Activated T-cell treated with anti-CD3 and anti-CD28 coated beads for 4 hours (primary cell): ENCODE measurements at regions not wholly inside any gene's neighbourhood (a gene's known extent, or its start where the extent isn't known, plus 50 kb on each side); places are given as distances from the start of the nearest gene placed in this dataset.
"Not testable (repeated sequence)": the region's sequence is repeated elsewhere in the genome, so short reads cannot be mapped to it uniquely, and the experiment has no call there.

Source experiments
- DNase-seq: peaks from one replicate; pipeline ENCODE4 v3.0.0-alpha.2; 2020

DNA sequence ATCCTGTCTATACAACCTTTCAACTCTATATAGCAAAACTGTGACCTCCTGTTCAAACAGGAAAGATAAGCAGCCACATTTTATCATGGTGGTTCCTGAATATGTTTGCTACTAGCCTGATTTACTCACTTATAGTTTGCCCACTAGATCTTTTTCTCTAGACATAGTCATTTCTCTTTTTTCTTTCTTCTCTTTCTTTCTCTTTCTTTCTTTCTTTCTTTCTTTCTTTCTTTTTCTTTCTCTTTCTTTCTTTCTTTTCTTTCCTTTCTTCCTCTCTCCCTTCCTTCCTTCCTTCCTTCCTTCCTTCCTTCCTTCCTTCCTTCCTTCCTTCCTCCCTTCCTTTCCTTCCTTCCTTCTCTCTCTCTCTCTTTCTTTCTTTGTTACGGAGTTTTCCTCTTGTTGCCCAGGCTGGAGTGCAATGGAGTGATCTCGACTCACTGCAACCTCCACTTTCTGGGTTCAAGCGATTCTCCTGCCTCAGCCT, 142.0 kb upstream of the TBL1XR1 start:
- not testable (repeated sequence) for DNase-seq

DNA sequence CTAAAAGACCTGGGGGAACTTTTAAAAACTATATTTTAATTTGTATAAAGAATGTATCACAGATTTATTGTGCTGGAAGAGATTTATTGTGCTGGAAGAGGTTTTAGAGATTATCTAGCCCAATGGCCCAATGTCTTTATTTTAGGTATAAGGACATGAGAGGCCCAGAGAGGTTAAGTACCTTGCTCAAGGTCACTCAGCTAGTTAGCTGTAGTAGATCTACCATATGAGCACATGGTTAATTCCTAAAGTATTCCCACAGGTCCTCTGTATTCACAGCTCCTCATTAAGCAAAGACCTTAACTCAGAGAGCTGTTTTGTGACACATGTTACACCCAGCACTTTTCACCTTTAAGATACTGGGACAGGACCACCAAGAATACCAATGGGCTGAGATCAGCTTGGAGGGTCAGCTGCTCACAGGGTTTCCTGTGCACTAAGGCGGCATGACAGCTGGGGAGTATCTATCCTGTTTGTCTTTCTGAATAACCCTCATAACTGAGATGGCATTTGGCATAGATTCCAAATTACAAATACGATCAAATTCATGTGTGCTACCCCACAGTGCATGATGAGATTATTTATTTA, 143.1 kb upstream of the TBL1XR1 start:
- no peak for DNase-seq

DNA sequence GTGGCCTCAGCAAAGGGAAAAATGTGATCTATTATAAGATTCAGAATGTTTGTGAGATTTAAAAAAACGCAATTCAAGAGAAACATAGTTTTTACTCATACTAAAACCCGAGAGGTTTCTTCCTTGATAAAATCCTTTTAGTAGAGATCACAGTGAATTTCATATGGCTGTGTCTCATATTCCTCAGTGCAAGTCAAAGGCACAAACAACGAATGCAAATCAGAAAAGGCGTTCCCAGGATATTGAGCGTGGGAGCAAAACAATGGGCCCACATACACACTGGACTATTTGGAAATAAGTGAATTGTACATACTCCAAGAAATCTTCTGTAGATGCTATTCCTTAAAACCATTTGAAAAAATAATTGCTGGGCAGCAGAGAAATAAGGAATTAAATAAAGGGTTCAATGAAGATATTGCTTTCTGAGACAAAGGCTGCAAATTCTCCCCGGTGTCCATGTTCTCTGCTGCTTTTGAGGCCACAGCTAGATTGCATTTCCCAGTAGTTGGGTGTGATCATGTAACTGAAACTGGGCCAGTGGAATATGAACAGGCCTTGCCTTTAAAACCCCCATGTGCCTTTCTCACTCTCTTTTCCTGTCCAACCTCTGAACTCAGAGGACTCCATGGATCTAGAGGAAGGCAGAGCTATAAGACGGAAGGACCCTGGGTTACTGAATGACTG, 144.6 kb upstream of the TBL1XR1 start:
- no peak for DNase-seq

DNA sequence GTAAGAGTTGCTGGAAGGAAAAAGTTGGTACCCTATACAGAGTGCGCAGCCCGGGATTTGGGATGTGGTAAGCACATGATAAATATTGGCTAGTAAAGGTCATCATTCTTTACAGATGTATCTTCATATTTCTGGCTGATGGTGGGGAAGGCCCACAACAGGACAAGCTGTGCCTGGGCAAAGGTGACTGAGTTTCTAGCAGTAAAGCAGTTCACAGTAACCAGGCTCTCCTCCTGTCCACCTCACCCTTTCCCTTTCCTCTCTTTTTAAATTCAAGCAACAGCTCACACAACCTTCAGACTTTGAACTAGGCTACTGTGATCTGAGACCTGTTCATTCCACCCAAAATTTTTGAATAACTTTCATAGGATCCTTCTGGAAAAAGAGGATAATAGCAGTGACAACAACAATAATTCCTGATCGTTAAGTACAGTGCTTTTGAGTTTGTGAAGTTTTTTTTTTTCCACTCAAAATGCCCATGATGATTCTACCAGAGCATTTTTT, 145.9 kb upstream of the TBL1XR1 start:
- no peak for DNase-seq

DNA sequence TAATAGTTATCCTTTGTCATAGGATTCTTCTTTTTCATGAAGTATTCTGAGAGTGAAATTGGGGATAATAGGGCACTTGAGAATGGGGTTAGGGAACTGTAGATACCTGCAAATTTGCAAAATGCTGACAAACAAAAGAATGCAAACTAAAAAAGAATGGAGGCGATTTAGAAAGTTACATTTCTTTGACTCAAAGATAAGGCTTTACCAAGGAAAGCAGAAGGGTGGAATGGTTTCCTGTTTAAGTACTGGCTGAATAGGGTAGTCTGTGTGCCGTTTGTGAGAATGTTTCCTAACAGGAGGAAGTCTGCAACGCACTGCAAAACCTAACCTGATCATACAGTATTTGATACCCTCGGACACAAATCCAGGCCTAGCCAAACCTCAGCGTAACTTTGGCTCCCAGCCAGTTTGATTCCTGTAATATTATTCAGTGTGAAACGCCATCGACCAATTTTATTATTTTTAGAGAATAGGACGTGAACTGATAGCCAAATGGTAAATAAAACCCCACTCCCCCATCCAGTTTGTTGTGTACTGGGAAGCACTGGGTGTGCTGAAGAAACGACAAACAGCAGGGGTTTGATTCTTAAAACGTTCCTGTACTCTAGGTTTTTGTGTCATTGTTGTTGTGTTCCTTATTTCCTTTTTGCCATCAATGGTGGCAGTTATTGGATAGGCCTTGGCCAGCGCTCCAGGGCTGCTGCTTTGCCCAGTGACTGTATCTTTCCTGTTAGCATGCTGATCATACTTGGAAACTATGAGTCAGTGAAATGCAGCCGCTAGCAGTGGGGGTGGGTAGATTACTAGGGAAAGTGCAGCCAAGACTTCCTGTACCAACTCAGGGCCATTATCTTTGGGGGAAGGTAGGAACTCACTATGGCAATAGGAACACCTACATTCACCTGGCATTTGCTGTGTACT, 148.0 kb upstream of the TBL1XR1 start:
- peak; percentile 57 for DNase-seq

DNA sequence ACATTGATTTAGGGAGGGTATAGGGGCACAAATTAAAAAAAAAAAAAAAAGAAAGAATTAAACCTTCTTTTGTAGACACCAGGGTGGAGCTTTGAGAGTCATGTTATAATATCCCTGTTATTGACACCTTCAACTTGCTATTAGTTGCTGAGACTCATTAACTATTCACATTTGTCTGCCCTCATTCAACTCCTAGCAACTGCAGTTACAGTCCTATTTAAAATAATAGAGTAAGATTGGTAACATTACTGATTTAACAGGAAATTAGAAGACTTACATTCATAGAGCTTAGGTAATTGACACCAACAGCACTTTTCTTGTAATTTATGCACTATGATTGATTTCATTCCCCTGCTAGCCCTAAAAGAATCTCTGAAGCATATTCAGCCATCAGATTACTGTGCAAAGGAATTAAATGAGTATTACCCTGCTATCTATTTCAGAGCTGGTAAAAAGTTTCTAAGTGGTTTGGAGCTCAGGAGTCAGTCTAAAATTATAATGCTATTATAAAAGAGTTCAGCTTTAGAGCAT, 148.8 kb upstream of the TBL1XR1 start:
- no peak for DNase-seq

DNA sequence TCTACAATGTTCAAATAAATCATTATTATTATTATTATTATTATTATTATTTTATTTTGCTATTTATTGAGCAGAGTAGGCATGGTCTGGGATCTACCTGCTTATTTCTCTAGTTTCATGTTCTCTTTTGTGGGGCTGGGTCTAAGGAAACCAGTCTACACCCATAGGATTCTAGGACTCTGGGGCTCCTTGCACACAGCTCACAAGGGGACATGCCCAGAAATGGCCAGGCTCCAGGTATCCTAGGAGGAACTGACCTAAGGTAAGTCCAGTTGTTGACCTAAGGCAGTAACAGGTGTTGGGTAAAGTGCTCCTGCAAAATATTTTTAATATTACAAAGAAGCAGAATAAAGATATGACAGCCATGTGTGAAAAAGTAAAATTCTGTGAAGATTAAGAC, 149.6 kb upstream of the TBL1XR1 start:
- no peak for DNase-seq

DNA sequence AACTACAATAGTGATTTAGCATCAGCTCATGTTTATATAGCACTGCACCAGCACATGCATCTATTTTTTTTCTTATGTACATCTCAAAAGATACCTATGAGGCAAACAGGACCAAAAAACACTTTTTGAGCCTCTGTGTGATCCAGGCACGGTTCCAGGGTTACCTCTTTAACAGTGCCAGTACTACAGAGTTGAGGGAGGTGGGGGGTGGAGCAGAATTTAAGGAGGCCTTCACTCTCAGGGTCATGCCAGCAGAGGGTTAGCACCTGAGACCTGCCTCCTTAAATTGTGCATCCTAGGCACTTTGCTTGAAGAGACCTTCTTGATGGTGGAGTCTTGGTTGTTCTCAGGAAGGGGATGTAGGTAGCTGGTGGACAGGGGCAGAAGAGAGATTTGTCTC, 150.3 kb upstream of the TBL1XR1 start:
- DNase-seq: no peak

DNA sequence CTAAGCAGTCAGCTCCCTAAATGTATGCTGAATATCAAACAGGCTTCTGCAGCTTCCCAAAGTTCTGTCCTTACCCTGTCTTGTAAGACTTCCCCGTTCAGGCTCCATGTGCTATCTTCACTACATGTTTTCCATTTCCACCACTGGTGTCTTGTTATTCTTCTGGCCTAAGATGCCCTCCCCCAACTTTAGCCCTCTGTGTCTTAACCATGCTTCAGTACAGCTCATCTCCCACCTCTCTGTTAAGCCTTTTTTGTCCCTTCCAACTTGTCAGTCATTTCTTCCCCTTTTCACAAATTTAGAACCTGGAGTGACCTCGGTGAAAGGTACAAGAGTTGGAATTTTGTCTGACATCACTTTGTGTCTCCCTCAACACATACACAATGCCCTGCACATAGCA, 151.7 kb upstream of the TBL1XR1 start:
- no peak for DNase-seq

DNA sequence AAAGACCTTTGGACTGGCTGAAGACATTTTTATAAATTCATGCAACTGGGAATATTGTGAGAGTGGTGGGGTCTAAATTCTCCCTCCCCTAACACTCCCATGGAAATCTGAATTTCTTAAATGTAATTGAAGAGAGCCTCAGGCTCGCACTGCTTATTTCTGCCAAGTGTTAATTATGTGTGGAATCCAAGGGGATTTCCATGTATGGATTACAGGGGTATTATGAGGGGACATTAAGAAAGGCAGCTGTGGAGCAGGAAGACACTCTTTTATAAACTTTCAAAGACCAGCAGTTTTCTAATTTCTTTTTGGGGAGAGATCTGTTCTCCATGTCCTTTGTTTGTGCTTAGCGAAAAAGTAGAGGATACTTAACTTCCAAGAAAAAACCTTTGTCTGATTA, 152.1 kb upstream of the TBL1XR1 start:
- no peak for DNase-seq

DNA sequence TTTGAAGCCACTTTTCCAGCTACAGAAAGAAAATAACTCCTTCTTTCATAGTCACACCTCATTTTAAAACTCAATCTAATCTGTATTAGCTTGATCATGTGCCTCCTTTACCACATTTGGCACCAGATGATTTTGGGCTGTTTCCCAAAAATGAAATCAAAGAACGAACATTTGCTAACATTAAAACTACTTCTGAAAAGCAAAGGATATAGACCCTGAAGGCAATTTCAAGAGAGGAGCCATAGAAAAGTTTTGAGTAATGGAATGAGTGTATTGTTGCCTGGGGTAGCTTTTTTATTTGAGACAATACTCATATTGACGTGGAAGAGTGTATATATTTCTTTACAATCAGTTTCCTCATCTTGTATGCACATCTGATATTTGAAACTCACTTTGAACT, 152.8 kb upstream of the TBL1XR1 start:
- no peak for DNase-seq

DNA sequence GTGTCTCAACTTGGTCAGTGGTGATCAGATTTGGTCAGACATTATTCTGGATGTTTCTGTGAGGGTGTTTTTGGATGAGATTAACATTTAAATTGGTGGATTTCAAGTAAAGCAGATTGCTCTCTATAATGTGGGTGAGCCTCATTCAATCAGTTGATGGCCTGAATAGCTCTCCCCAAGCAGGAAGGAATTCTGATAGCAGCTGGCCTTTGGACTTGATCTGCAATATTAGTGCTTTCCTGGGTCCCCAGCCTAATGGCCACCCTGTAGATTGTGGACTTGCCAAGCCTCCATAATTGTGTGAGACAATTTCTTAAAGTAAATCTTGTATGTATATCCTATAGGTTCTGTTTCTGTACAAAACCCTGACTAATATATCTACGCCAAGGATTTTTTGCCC, 153.9 kb upstream of the TBL1XR1 start:
- no peak for DNase-seq

DNA sequence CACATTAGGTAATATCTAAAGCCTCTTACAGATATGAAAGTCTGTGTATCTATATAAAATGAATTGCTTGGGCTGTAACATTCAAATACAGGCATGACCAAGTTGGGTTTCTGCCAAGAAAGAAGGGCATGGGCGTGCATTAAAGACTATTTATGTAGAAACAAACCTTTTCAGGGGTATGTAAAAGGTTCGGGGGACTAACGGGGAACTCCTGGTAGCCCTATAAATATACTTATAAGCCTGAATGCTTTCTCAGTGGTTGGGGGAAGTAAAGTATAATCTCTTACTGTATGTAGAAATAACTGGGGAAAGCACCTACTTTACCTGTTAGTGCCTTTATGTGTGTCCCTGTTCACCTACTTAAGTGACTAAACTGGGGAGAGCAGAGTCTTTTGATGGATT, 154.5 kb upstream of the TBL1XR1 start:
- no peak for DNase-seq

DNA sequence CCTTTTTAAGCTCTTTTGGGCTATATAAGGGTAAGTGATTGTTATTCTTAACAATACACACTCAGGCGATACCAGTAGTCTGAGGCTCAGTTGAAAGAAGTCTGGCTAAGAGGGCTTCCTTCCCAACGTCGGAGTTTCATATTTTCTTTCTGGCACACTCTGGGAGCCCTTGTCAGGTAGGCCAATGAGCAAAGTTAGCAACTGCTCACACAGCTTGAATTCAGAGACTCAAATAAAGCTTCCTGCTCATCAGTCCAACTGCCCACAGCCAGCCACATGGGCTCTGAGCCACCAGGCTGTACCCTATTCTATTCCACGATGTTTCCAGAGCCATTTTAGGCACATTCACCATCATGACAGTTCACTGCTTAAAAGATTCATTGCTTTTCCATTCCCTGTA, 155.1 kb upstream of the TBL1XR1 start:
- DNase-seq: no peak

DNA sequence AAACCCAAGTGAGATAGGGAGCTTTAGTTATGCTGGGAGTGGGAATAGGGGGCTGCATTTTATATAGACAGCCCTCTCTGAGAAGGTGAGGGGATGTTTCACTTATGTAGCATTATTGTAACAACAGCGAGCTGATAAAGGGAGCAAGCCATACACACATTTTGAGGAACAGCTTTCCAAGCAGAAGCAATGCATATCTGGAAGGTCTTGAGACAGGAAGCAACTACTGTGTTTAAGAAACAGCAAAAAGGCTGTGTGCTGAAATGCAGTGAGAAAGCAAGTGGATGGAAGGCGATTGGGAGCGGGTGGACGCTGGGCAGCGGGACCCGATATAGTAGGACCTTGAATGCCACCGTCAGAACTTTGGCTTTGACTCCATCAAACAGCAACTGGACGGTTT, 155.9 kb upstream of the TBL1XR1 start:
- no peak for DNase-seq

DNA sequence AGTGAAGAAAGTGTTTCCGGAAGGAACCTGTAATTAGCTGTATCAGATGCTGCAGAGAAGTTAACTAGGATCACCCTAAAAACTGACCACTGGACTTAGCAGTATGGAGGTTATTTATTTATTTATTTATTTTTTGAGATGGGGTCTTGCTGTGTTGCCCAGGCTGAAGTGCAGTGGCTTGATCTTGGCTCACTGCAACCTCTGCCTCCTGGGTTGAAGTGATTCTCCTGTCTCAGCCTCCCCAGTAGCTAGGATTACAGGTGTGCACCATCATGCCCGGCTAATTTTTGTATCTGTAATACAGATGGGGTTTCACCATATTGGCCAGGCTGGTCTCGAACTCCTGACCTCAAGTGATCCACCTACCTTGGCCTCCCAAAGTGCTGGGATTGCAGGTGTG, 156.6 kb upstream of the TBL1XR1 start:
- DNase-seq: not testable (repeated sequence)

DNA sequence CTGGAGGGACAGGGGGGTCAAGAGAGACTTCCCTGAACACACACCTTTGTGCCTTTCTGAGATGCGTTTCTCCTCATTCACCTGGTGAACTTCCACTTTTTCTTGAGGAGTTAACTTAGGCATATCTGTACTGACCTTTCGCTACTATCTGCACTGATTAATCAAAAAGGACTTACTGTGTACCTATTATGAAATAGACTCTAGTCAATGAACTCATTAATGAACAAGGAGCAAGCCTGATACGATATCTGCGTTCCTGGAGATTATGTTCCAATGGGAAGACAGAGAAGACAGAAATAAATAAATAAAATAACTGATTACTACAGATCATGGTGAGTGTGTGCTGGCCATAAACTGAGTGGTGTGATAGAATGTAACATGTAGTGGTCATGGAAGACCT, 157.2 kb upstream of the TBL1XR1 start:
- no peak for DNase-seq

DNA sequence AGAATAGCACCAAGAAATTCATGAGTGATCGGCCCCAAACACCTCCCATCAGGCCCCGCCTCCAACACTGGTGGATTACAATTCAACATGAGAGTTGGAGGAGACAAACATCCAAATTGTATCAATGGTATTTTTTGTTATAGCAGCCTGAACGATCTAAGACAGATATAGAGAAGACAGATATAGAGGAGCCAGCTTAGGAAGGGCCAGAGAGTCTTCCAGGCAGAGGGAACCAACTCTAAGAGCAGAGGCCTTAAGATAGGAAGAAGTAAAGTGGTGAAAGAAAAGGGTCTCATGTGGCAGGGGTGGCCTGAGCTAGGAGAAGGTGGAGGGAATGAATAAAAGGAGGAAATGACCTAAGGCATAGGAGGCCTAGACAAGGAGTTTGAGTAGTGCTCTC, 158.8 kb upstream of the TBL1XR1 start:
- DNase-seq: no peak

DNA sequence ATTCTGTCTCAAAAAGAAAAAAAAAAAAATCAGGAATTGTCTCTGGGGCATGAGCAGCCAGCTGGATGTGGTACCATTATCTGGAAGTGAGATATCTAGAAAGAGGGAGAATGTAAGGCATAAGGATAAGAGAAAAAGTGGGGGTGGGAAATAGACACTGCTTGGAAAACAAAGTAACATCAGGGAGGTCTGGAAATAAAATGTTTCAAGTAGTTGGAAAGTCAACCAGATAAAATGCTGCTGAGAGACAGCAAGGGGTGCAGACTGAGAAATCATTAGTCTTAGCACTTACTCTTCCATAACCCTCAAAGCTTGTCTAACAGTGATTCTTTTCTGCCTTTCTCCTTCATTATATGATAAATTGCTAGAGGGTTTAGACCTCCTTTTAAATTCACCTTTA, 159.7 kb upstream of the TBL1XR1 start:
- no peak for DNase-seq

DNA sequence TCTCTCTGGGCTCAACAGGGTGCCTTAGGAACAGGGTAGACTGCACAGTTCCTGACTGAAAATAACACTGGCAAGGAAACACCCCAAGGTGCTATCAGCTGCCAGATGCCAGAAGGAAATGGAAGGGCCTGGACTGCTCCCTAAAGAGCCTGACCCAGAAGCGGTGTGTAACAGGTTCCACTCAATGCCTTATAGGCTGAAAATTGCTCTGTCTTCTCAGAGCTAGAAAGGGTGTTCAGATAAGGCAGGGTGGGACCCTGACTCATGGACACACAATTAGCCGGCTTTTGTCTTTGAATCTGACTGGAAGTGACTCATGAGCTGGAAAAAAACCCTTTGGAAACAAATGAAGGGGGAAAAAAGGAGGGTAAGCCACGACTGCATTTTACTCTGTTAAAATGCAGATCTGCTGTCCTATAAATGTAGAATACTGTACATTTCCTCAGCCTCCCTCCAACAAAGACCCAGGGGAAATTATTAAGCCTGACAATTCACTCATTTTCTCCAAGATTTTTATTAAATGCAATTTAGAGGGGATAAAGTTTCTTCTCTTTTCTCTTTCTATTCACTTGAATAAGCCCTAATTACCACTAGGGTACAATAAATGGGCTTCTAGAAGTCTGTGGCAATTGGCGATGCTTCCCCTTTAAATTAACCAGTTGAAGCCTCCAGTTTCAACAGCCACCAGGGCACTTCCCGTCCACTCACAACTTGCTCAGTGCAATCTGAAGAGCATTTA, 160.2 kb upstream of the TBL1XR1 start:
- DNase-seq: no peak

DNA sequence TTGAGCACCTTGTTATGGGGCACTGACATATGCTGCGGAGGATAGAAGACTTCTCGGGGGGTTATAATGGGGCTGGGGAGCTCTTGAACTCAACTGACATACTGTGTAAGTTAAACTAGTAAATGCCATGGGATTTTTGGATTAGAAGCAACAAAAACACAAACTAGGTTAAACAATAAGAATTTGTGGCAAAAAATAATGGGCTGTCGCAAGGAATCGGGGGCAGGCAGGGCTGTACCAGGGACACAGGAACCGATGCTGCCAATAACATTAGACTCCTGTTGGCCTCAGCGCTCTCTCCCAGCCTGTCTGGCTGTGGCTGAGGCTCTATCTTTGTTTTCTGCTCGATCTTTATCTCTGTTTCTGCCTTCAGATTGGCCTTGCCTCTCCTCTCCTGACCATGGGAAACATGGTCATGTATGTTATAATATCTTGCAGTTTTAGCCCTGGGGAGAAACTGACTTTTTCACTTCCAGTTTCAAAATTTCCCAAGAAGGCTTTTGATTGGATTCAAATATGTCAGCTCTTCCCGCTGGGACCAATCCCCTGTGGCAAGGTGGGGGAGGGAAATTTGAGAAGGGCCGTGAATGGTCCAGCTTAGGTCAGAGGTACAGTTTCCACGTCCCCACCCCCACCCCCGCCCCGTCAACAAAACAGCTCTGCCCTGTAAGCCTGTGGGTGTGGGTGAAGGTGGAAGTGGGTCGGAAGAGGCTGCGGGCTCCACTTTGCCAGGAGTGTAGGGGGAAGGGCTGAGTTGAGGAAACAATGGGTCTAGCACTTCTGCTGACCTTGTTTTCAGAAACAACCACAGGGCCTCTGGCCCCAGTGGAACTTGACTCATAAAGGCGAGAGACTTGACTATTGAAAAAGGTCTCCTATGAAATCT, 161.1 kb upstream of the TBL1XR1 start:
- DNase-seq: peak; percentile 34
